Ascending aorta (tissue), 2 donors: ENCODE measurements at regions not wholly inside any gene's neighbourhood (a gene's known extent, or its start where the extent isn't known, plus 50 kb on each side); places are given as distances from the start of the nearest gene placed in this dataset.

ENCODE experiments used
- DNase-seq, 2 donors: peaks; one replicate each; pipeline ENCODE4 v3.0.0-alpha.2; 2019; ENCODE audit warnings: low spot score in 2 of 2
- H3K27ac ChIP-seq, 2 donors: fragments of 200-600 bp; sonication (generic); one replicate each; pipeline ENCODE4 v1.5.1; 2016 to 2017; ENCODE audit warnings: mild to moderate bottlenecking in 1 of 2
- H3K27me3 ChIP-seq: fragments of 200-600 bp; sonication (generic); one replicate; pipeline ENCODE4 v1.5.1; 2017
- H3K36me3 ChIP-seq, 2 donors: fragments of 200-600 bp; sonication (generic); one replicate each; pipeline ENCODE4 v1.5.1; 2016
- H3K4me1 ChIP-seq, 2 donors: fragments of 200-600 bp; sonication (generic); one replicate each; pipeline ENCODE4 v1.5.1; 2016 to 2017; ENCODE audit warnings: mild to moderate bottlenecking in 1 of 2
- H3K4me3 ChIP-seq, 2 donors: fragments of 200-600 bp; sonication (generic); one replicate each; pipeline ENCODE4 v1.5.1; 2016 to 2017; ENCODE audit warnings: mild to moderate bottlenecking in 1 of 2
- H3K9me3 ChIP-seq, 2 donors: fragments of 200-600 bp; sonication (generic); one replicate each; pipeline ENCODE4 v1.5.1; 2016
- intact Hi-C: fragments of 100-400 bp; cut with DNase I; formaldehyde crosslinking; loops from one replicate; pipeline ENCODE4 v1.15.1; 2023
- TF ChIP-seq, protein P1 (sequence below), 3 experiments: fragments of 200-600 bp in 2 of 3; fragments of 450-650 bp in 1 of 3; sonication (generic) in 2 of 3; IDR thresholded peaks; one replicate each; pipeline ENCODE4 v1.5.1; 2016 to 2019; ENCODE audit warnings: antibody characterized with exemption in 3 of 3, mild to moderate bottlenecking in 1 of 3, moderate library complexity in 1 of 3

DNA sequence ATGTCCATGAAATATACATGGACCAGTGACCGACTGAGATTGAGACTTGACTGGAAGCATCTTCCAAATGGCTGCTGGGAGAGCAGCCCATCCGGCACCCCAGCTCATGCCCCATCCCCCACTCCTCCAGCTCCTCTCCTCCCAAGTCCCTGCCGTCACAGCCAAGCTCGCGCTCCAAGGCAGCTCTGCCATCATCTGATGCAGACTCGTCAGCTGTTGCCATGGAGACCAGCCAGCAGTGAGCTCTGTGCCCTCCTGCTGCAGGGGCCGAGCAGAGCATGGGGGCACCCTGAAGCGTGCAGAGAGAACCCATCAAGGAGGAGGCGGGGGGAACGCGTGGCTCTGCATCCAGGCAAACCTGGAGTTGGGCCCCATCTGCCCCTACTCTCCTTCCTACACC is 74.5 kb upstream of the TNRC6C start:
- Histone ChIP-seq H3K4me3 (no peak overlapping the region), H3K4me1 (peaks cover 0 to 24% of the 10 kb centered on the region in 2 donors), H3K36me3 (no peaks in the 10 kb centered on the region), H3K9me3 (no peaks in the 10 kb centered on the region), H3K27ac (no peak overlapping the region), H3K27me3 (no peaks in the 10 kb centered on the region)
- no peak for DNase-seq
- intact Hi-C loops, result no loop called here
- TF ChIP-seq, protein P1, sequence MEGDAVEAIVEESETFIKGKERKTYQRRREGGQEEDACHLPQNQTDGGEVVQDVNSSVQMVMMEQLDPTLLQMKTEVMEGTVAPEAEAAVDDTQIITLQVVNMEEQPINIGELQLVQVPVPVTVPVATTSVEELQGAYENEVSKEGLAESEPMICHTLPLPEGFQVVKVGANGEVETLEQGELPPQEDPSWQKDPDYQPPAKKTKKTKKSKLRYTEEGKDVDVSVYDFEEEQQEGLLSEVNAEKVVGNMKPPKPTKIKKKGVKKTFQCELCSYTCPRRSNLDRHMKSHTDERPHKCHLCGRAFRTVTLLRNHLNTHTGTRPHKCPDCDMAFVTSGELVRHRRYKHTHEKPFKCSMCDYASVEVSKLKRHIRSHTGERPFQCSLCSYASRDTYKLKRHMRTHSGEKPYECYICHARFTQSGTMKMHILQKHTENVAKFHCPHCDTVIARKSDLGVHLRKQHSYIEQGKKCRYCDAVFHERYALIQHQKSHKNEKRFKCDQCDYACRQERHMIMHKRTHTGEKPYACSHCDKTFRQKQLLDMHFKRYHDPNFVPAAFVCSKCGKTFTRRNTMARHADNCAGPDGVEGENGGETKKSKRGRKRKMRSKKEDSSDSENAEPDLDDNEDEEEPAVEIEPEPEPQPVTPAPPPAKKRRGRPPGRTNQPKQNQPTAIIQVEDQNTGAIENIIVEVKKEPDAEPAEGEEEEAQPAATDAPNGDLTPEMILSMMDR (IDR thresholded peaks at IDR 0.05), result no peak

DNA sequence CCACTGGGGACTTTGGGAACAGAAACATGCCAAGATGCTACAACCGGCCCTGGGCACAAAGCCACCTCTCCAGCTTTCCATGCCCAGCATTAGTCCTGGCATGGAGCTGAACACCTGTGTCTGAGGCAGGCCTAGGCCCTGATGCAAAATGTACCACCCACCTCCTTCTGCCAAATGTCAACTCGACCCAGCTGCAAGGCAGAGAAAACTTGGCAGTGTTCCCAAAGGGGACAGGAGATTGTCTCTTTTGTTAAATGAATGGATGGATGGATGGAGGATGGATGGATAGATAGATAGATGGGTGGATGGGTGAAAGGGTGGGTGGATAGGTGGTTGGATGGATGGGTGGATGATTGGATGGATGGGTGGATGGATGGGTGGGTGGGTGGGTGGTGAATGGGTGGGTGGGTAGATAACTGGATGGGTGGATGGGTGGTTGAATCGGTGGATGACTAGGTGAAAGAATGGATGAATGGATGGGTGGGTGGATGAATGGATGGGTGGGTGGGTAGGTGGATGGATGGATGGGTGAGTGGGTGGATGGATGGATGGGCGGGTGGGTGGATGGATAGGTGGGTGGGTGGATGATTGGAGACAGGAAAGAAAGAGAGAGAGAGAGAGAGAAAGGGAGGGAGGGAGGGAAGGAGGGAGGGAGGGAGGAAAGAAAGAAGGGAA is 73.4 kb upstream of the TNRC6C start:
- no peaks in the 10 kb centered on the region for H3K9me3 ChIP-seq
- H3K4me3 ChIP-seq, result no peak overlapping the region
- H3K27me3 ChIP-seq, result no peaks in the 10 kb centered on the region
- no peak for DNase-seq
- TF ChIP-seq, protein P1 (IDR thresholded peaks at IDR 0.05), result no peak
- intact Hi-C loops, result loop anchor here (5.0 kb wide), 2 partner anchors 88 to 148 kb away; no protein-coding TSS in a partner anchor
- H3K36me3 ChIP-seq, result no peaks in the 10 kb centered on the region
- H3K4me1 ChIP-seq, result peaks cover 0 to 24% of the 10 kb centered on the region in 2 donors
- H3K27ac ChIP-seq, result no peak overlapping the region

DNA sequence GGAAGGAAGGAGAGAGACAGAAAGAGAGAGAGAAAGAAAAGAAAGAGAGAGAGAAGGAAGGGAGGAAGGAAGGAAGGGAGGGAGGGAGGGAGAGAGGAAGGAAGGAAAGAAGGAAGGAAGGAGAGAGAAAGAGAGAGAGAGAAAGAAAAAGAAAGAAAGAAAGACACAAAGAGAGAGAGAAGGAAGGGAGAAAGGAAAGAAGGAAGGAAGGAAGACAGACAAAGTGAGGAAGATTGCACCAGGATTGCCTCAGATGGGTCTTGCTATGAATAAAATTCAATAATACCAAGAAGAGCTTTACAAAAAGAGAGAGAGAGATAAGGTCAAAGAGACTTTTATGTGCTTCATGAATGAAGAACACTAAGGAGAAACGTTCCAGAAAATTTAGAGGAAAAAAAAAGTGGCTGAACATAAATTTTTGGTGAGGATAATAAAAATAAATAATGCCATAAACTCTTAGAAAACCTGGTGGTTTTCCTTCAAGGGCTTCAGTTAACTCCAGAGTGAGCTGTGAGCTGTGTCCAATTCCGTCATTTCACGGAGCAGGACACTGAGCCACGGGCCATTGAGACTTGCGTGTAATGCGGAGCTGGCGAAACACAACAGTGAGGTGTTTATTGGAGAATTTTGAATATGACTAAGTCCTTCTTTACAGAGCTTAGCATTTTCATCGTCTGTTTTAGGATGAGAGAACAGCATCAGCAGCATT is 72.7 kb upstream of the TNRC6C start:
- peak overlapping the region in 1 of 2 donors; percentile 80 for H3K27ac ChIP-seq
- DNase-seq, result no peak
- peaks cover 0 to 24% of the 10 kb centered on the region in 2 donors for H3K4me1 ChIP-seq
- intact Hi-C loops, result loop anchor here (2.0 to 5.0 kb wide), 4 partner anchors 55 to 283 kb away; no protein-coding TSS in a partner anchor
- H3K36me3 ChIP-seq, result no peaks in the 10 kb centered on the region
- no peaks in the 10 kb centered on the region for H3K27me3 ChIP-seq
- H3K9me3 ChIP-seq, result no peaks in the 10 kb centered on the region
- TF ChIP-seq, protein P1 (IDR thresholded peaks at IDR 0.05), result no peak
- no peak overlapping the region for H3K4me3 ChIP-seq

DNA sequence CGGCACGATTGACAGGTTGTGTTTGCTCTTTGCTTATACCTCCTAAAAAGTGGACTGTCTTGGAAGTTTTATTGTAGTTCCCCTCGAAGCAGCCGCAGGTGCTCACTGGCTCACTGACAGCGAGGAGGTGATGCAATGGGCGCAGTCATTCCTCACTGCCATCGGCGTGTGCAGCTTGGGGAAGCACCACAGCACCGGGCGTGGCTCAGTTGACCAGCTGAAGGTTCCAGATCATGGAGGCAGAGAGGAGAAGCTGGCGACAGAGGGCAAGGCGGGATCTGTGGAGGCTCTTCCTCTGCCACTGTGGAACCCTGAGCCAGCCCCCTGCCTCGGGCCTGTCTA is 72.1 kb upstream of the TNRC6C start:
- Histone ChIP-seq H3K9me3 (no peaks in the 10 kb centered on the region), H3K27ac (peak overlapping the region in 1 of 2 donors; percentile 80), H3K4me3 (no peak overlapping the region), H3K4me1 (peaks cover 0 to 24% of the 10 kb centered on the region in 2 donors), H3K36me3 (no peaks in the 10 kb centered on the region), H3K27me3 (no peaks in the 10 kb centered on the region)
- peak in 1 of 2 donors; percentile 27 for DNase-seq
- intact Hi-C loops, result loop anchor here (2.0 to 5.0 kb wide), 4 partner anchors 56 to 284 kb away; no protein-coding TSS in a partner anchor
- TF ChIP-seq, protein P1 (IDR thresholded peaks at IDR 0.05), result no peak

DNA sequence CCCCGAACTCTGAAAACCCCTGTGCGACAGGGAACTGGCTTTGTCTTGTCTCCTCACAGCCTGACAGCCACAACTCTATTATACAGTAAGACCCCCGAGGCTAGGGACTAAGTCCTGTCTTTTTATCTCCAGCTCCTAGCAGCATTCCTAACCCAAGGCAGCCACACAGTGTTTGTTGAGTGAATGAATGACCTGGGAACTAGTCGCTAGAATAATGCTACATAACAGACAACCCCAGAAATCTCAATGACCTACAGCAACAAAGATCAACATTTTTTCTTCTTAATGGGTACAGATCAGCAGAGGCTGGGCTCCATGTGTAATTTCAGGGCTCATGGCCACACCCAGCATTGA is 71.4 kb upstream of the TNRC6C start:
- TF ChIP-seq, protein P1 (IDR thresholded peaks at IDR 0.05), result no peak
- H3K4me3 ChIP-seq, result peak overlapping the region; percentile 54 to 68
- H3K4me1 ChIP-seq, result peaks cover 0 to 18% of the 10 kb centered on the region in 2 donors
- no peaks in the 10 kb centered on the region for H3K9me3 ChIP-seq
- no peaks in the 10 kb centered on the region for H3K36me3 ChIP-seq
- intact Hi-C loops, result loop anchor here (1.0 to 5.0 kb wide), 5 partner anchors 56 to 284 kb away; no protein-coding TSS in a partner anchor
- H3K27ac ChIP-seq, result peak overlapping the region; percentile 80 to 84
- H3K27me3 ChIP-seq, result no peaks in the 10 kb centered on the region
- no peak for DNase-seq
